GM18508 (cell line): ENCODE measurements at regions not wholly inside any gene's neighbourhood (a gene's known extent, or its start where the extent isn't known, plus 50 kb on each side); places are given as distances from the start of the nearest gene placed in this dataset.
"Not testable (repeated sequence)": the region's sequence is repeated elsewhere in the genome, so short reads cannot be mapped to it uniquely, and the experiment has no call there.

Experiments used
- ATAC-seq: cut with Tn5 transposase; IDR thresholded peaks from one replicate; pipeline ENCODE4 v1.9.1; 2021; ENCODE audit warnings: moderate number of reproducible peaks; ENCODE audit not compliant: insufficient read depth, unreplicated experiment

GRCh38 chr2:43005975-43006833 is 213.8 kb upstream of the HAAO start:
- no peak for ATAC-seq

GRCh38 chr2:43005245-43005974 is 213.0 kb upstream of the HAAO start:
- ATAC-seq = no peak

- ATAC-seq = no peak
Measured at GRCh38 chr2:43004879-43005244, 212.5 kb upstream of the HAAO start.

GRCh38 chr2:43004126-43004865 is 211.9 kb upstream of the HAAO start:
- ATAC-seq = not testable (repeated sequence)

- ATAC-seq = no peak
Measured at GRCh38 chr2:43003702-43004101, 211.3 kb upstream of the HAAO start.

GRCh38 chr2:43001787-43002468 is 209.5 kb upstream of the HAAO start:
- ATAC-seq = no peak

- ATAC-seq = no peak
Measured at GRCh38 chr2:43001055-43001378, 208.6 kb upstream of the HAAO start.

GRCh38 chr2:43000242-43001054 is 208.1 kb upstream of the HAAO start:
- no peak for ATAC-seq

- ATAC-seq = no peak
Measured at GRCh38 chr2:42999856-43000241, 207.5 kb upstream of the HAAO start.

GRCh38 chr2:42999391-42999841 is 207.0 kb upstream of the HAAO start:
- no peak for ATAC-seq

GRCh38 chr2:42998721-42999120 is 206.3 kb upstream of the HAAO start:
- ATAC-seq = no peak

- ATAC-seq = no peak
Measured at GRCh38 chr2:42996528-42996927, 204.1 kb upstream of the HAAO start.

GRCh38 chr2:42995752-42996422 is 203.5 kb upstream of the HAAO start:
- no peak for ATAC-seq

GRCh38 chr2:42989283-42990081 is 197.1 kb upstream of the HAAO start:
- not testable (repeated sequence) for ATAC-seq

- not testable (repeated sequence) for ATAC-seq
Measured at GRCh38 chr2:42988055-42988454, 195.7 kb upstream of the HAAO start.

- no peak for ATAC-seq
Measured at GRCh38 chr2:42987112-42987922, 194.9 kb upstream of the HAAO start.

GRCh38 chr2:42984617-42985016 is 192.2 kb upstream of the HAAO start:
- ATAC-seq = no peak

- ATAC-seq = no peak
Measured at GRCh38 chr2:42984081-42984480, 191.7 kb upstream of the HAAO start.
